SKM-1 (cell line): ENCODE measurements at regions not wholly inside any gene's neighbourhood (a gene's known extent, or its start where the extent isn't known, plus 50 kb on each side); places are given as distances from the start of the nearest gene placed in this dataset.
A peak's percentile ranks its signal among the peaks of the same experiment; 100 is the strongest.
"Not testable (repeated sequence)": the region's sequence is repeated elsewhere in the genome, so short reads cannot be mapped to it uniquely, and the experiment has no call there.

Source experiments
- DNase-seq: peaks from one replicate; lab custom pipeline; 2025; ENCODE audit not compliant: unreplicated experiment; lab: John Stamatoyannopoulos, UW

DNA sequence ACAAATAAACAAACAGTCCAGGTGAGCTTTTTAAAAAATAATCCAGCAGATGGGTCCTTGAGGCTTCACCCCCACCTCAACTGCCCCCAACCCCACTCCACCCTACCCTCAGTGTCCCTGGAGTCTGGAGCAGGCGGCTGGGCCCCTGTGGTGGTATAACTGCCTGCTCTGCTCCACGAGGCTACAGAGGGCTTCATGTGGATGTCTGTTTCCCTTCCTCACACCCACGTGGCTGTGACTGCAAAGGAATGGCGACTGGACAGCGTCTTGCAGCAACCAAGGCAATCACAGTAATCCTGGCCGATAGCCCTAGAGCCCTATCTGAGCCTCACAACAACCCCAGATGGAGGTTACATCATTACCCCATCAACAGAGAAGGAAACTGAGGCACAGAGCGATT, 76.5 kb downstream of the SLC2A10 start:
- DNase-seq, result no peak

DNA sequence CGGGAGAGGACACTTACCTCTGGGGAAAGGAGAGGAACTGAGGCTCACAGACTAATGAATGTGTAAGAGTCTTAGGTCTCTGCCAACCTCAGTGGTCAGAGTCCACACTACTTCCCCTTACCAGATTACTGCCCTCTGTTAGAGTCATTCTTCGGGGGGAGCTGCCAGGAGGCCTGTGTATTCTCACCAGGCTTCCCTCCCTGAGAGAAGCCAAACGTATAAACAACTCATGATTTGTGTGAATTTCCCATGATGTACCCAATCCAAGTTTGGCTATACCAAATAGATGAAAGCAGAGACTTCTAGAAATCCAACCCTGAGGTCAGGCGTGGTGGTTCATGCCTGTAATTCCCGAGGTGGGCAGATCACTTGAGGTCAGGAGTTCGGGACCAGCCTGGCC, 77.1 kb downstream of the SLC2A10 start:
- DNase-seq, result no peak

- no peak for DNase-seq
Observed at GRCh38 chr20:46787991-46788762, 78.7 kb downstream of the SLC2A10 start.

GRCh38 chr20:46788763-46789091, 79.3 kb downstream of the SLC2A10 start:
- not testable (repeated sequence) for DNase-seq

DNA sequence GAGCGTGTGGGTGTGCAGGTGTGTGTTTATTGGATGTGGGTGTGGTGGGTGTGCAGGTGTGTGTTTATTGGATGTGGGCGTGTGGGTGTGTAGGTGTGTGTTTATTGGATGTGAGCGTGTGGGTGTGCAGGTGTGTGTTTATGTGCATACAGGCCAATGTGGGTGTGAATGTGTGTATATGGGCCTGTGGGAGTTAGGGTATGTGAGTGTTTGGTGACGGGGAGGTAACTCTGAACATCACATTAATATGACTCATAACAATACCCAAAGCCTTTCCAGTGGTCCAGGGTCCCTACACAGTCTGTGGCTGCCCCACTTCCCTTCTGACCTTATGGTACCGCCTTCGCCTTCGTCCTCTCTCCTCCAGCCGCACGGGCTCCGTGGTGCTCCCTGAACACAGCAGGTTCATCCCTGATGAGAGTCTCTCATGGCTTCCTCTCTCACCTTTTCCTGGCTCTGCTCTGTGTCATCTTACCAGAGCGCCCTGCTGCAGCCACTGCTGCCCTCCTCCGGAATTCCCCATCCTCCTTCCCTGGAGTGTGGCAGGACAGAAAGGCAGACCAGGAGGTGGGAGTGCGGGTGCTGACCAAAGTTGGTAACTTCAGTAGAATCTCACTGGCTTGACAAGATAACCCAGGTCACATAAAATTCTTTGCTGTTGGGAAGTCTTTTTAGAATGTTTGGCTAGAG, 80.0 kb downstream of the SLC2A10 start:
- DNase-seq, result no peak

DNA sequence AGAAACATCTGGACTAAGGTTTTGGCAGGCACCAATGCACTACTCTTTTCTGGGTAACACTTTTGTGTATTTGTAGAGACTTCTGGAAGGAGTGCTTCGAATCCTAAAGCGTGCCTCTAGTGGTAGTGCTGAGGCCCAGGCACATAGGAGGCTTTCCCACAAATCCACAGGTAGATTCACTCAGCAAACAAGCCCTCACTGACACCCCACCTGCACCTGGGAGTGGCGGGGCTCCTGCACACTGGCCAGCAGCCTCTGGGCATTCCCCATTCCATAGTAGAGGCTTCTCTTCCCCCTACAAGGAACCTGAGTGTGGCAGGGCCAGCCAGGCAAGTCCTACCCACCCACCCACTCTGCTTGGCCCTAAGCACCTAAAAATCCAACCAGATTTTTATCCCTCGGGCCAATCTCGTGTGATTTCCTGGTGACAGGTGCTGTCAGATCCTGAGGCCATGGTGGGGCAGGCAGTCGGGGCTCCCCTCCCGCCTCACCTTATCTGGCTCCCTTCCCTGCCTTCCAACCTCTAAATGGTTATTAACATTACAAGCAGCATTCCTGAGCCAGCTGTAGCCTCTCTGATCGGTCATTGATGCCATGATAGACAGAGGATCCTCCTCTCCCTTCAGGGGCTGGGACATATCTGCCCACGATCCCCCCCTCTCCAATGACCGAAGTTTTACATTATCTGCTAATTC, 82.4 kb downstream of the SLC2A10 start:
- DNase-seq, result no peak

GRCh38 chr20:46797206-46797605, 87.8 kb downstream of the SLC2A10 start:
- DNase-seq, result no peak

DNA sequence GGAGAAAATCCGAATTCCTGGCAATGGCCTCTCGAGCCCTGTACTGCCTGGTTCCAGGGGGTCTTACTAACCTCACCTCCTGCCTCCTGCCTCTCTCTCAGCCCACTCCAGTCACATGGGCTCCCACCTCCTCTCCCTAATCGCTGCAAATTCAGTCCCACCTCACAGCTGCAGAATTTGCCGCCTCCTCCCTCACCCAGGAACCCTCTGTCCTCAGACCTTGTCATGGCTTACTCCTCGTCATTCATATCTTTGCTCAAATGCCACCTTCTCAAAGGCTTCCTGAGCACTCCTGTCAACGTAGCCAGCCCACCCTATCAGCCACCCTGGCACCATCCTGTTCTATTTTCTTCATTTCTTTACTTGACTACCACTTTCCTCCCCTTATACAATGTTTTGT, 89.0 kb downstream of the SLC2A10 start:
- no peak for DNase-seq

GRCh38 chr20:46799781-46800408, 90.4 kb downstream of the SLC2A10 start:
- no peak for DNase-seq

GRCh38 chr20:46800409-46800804, 91.0 kb downstream of the SLC2A10 start:
- no peak for DNase-seq

DNA sequence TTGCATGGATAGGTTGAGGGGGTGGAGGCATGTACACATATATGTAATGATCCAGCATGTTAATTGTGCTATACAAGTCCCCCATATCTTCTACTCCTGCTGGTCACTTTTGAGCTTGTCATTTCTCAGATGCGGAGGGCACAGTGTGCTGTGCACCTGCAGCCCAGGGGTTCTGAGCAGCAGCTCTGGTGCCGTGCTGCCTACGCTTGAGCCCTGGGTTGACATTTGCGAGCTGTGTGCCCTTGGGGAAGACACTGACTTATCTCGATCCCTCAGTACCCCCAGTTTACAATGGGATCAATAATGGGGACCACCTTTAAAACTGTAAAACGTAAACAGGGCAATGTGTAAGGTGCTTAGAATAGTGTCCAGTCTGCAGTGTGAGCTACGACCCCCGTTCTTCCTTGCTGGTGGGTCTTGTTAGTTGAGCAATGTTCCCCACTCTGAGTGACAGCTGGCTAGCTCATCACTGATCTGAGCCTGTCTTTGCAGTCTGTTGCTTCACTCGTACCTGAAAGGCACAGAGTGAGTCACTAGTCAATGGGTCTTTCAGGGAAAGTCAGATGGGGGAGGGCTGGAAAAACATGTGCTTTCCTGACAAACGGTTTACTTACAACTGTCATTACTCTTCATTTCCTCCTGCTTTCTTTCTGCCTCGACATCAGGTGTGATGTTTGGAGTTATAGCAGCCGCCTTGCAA, 91.7 kb downstream of the SLC2A10 start:
- no peak for DNase-seq

- DNase-seq, result no peak
Observed at GRCh38 chr20:46802722-46803121, 91.9 kb upstream of the EYA2 start.

- DNase-seq, result peak; percentile 37
Observed at GRCh38 chr20:46803123-46804020, 91.3 kb upstream of the EYA2 start.

- DNase-seq, result no peak
Observed at GRCh38 chr20:46804126-46804525, 90.5 kb upstream of the EYA2 start.

GRCh38 chr20:46805836-46806235, 88.8 kb upstream of the EYA2 start:
- no peak for DNase-seq

DNA sequence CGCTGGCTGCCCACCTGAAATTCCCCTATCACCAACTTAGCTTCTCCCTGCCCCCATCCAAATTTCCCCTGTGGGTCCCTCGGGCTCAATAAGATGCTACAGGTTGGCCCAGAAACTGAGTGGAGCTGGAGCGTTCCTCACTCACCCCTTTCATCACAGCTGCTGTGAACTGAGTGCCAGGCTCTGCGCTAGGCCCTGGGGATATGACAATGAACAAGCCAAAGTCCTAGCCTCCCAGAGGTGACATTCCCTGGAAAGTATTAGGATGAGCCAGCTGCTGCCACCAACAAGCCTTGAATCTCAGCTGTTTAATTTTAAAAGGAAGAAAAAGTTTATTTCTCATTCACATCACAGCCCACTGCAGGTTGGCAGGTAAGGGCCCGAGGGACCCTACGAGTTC, 86.6 kb upstream of the EYA2 start:
- DNase-seq, result no peak

DNA sequence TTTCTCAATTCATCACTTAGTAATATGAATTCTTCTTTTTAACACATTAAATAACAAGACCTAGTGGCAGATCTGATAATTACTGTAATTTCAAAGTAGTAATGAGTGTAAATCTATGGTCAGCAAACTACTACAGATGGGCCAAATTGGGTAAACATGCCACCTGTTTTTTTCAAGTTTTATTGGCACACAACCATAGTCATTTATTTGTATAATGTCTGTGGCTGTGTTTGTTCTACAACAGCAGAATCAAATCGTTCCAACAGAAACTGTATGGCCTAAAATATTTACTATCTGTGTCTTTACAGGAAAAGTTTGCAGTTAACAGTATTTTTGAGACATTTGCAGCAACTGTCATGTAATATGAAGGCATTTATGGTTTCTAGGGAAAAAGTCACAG, 86.1 kb upstream of the EYA2 start:
- no peak for DNase-seq

- DNase-seq, result no peak
Observed at GRCh38 chr20:46809706-46810360, 84.8 kb upstream of the EYA2 start.

- DNase-seq, result no peak
Observed at GRCh38 chr20:46810448-46811223, 84.0 kb upstream of the EYA2 start.
